SK-N-DZ (cell line): ENCODE measurements at regions not wholly inside any gene's neighbourhood (a gene's known extent, or its start where the extent isn't known, plus 50 kb on each side); places are given as distances from the start of the nearest gene placed in this dataset.

Source experiments
- DNase-seq: peaks from one replicate; pipeline ENCODE4 v3.0.0-alpha.2; 2015; ENCODE audit warnings: low spot score

DNA sequence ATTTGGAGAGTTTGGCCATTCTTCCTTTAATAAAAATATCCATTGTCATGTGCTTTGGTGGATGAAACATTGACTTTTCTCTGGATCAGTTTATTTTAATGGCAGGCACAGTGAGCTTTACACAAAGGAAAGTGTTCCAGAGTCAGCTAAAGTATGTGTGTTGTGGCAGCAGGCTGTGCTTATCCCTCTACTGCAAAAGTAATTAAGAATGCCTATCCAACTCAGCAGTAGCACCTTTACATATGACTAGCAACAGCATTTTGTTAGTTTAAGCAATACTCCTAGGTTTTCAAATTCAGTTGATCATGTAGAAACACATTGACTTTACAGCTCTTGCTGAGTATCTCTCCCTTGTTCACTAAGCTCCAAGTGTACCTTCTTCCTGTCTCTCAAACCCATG is 730.5 kb upstream of the RGMB start:
- no peak for DNase-seq

GRCh38 chr5:98050583-98050982 is 722.9 kb upstream of the RGMB start:
- no peak for DNase-seq

GRCh38 chr5:98053170-98053569 is 720.3 kb upstream of the RGMB start:
- no peak for DNase-seq

DNA sequence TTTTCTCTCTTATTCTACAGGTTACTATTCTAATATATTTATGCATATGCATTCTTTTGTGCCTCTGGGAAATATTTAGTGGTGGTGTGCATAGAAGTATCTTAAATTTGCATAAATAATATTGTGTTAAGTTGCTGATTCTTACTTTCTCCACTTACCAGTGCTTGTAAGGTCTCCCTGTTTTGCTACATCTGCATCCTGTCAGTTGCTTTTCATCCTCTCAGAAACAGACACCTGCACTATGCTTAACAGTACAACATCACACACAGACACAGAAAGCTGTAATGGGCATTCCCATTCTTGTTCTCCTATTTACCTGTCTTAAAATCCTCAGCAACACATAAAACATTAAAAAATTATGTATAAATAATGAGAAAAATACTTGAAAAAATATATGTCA is 713.3 kb upstream of the RGMB start:
- DNase-seq = no peak

DNA sequence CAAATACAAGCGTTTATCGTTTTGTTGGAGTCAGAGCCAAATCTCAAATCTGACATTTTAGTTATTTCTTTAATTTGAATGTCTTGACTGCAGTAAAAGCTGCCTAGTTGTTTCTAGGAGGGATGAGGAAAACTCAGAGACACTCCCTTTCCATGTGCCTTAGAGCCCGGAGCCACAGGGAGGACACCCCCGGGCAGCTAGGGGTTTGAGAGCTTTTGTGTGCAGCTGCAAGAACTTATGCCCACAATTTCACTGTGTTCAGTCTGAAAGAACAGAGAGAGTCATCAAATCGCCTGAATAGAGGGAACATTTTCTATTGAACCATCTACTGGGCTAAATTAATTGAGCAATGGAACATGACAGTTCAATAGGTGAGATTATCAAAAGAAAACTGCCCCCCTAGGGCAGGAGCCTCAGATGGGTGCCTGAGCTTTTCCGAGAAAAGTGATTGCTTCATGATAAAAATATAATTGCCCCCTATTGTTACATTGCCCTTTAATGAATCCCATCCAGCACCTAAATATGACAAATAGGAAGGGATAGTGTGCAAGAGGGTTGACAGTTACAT is 709.3 kb upstream of the RGMB start:
- no peak for DNase-seq

- no peak for DNase-seq
Measured at GRCh38 chr5:98065261-98065909, 708.1 kb upstream of the RGMB start.

- DNase-seq = no peak
Measured at GRCh38 chr5:98066910-98067309, 706.6 kb upstream of the RGMB start.

DNA sequence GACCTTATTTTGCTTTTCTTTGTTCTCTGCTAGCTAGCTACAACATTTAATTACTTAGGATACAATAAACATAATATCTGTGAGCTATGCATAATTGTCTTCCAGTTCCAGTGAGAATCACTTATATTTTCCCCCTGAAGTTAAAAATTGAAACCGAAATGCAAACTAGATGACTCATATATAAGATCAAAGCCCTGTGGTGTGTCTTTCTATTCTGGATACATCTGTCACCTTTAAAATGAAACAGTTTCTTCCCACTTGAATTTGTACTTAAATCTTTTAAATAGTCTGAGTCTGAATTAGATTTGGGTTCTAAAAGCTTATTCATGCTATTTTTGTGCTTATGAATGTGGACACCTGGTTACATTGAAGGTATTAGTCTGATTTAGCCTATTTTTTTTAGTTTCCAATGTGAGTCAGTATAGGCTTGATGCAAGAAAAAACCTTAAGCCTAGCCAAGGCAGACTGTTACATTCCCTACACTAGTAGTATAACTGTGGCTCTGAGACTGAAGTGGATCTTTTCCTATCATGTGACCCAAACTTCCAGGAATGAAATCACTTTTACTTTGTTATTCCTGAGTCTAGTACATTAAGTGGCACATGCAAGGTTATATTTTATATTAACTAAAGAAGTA is 703.5 kb upstream of the RGMB start:
- no peak for DNase-seq

- no peak for DNase-seq
Measured at GRCh38 chr5:98072921-98073320, 700.5 kb upstream of the RGMB start.

- peak; percentile 52 for DNase-seq
Measured at GRCh38 chr5:98076501-98076900, 697.0 kb upstream of the RGMB start.

DNA sequence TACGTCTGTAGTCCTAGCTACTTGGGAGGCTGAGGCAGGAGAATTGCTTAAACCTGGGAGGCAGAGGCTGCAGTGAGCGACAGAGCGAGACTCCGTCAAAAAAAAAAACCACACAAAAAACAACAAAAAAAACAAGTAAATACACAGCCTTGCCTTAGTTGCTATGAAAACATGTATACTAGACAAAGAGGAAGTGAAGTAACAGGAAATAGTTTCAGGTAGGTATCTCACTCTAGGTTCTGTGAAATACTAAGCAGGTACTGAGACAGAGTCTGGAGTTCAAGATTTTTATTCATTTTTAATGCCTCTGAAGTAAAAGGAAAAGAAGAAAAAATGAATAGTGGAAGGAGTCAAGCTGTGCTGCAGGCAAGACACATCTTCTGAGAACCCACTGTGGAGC is 687.9 kb upstream of the RGMB start:
- DNase-seq = no peak

GRCh38 chr5:98095072-98095471 is 678.4 kb upstream of the RGMB start:
- DNase-seq = no peak

- DNase-seq = no peak
Measured at GRCh38 chr5:98096155-98096554, 677.3 kb upstream of the RGMB start.

GRCh38 chr5:98099448-98100105 is 673.9 kb upstream of the RGMB start:
- DNase-seq = no peak

DNA sequence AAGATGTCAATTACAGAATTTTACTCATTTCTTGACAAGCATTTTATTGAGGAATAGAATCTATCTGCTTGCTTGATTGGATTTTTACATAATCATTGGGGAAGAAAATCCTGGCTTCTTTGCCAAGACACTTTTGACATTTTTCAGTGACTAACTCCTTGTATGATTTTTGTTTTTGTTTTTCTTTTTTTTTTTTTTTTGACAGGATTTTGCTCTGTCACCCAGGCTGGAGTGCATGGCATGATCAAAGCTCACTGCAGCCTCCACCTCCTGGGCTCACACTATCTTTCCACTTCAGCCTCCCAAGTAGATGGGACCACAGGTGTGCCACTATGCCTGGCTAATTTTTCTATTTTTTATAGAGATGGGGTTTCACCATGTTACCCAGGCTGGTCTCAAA is 672.3 kb upstream of the RGMB start:
- DNase-seq = no peak

GRCh38 chr5:98102936-98103335 is 670.5 kb upstream of the RGMB start:
- DNase-seq = no peak

GRCh38 chr5:98103807-98104206 is 669.7 kb upstream of the RGMB start:
- DNase-seq = peak; percentile 77

DNA sequence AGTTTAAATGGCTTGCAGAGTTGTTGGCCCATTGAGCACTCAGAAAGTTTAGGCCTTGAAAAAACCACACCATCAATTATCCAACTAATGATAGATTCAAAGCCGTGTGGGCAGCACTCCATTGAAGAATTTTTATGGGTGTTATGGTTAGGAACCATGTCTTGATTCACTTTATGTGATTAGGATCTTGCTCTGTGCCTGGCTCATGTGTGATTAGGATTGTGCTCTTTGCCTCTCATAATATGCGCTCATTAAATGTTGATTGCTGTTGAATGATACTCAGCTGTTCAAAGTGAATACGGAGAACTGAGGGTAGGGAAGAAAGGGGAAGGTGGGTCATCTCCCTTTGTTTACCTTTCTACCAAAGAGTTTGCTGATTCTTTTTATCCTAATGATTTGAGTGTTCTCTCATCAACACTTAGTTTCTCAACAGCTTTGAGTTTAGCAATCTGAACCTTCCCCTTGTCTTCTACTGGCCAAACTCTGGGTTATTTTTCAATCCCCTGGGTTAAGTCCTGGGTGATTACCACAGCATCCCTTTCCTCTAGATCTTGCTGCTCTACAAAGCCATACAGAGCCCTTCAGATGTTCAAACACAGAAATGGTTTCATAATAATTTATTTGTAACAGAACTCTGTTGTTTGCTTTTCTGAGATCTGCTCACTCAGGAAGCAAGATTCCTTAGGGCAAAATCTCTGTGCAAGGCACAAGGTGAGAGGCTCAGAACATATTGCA is 668.8 kb upstream of the RGMB start:
- DNase-seq = peak; percentile 50

GRCh38 chr5:98105681-98106080 is 667.8 kb upstream of the RGMB start:
- no peak for DNase-seq

- DNase-seq = no peak
Measured at GRCh38 chr5:98106116-98107031, 667.1 kb upstream of the RGMB start.

- DNase-seq = no peak
Measured at GRCh38 chr5:98108497-98108896, 665.0 kb upstream of the RGMB start.
